K562 (cell line): ENCODE measurements at regions not wholly inside any gene's neighbourhood (a gene's known extent, or its start where the extent isn't known, plus 50 kb on each side); places are given as distances from the start of the nearest gene placed in this dataset.

Experiments used
- ATAC-seq: fragments of 200-7000 bp; cut with Tn5 transposase; 3 replicates; pipeline ENCODE4 v1.9.1; 2020; ENCODE audit warnings: moderate library complexity
- BruUV-seq: library from RNA; stranded (reverse); fragments of 400-500 nt; replicated peaks from 2 replicates; lab custom pipeline; 2021; lab: Mats Ljungman, UMichigan
- CTCF ChIA-PET: fragments of 300-600 bp; formaldehyde crosslinking; extraction: SDS; loops from one replicate; lab custom pipeline; 2021; ENCODE audit warnings: low intra/inter-chr PET ratio; lab: Yijun Ruan, JAX
- POLR2A ChIA-PET: fragments of 300-600, 350-650 bp; sonication (Branson Sonifier 250); formaldehyde crosslinking; extraction: SDS; loops from one replicate; lab custom pipeline; 2021; ENCODE audit warnings: antibody characterized with exemption, inconsistent platforms; lab: Yijun Ruan, JAX
- DNase-seq, 4 experiments: peaks; one replicate each; pipeline versions ENCODE4 v3.0.0 to v3.0.0-alpha.2; 2011 to 2018; ENCODE audit warnings: low spot score in 3 of 4, mixed read lengths in 3 of 4; ENCODE audit errors: extremely low read depth in 1 of 4
- FAIRE-seq: peaks from 2 replicates; lab custom pipeline; 2011; peaks lifted over from hg19 to GRCh38; lab: Jason Lieb, UNC
- H2AFZ ChIP-seq: 2 replicates; pipeline ENCODE4 v1.6.0; 2011; ENCODE audit warnings: low read depth, low read length, control low read depth, inconsistent platforms
- H3K27ac ChIP-seq: fragments of 200-600 bp; 3 replicates; pipeline ENCODE4 v1.8.0; 2011; ENCODE audit warnings: low read depth, mild to moderate bottlenecking, control low read depth, inconsistent platforms, low read length, moderate library complexity, mixed read lengths; ENCODE audit errors: extremely low read depth
- H3K27me3 ChIP-seq, 2 experiments: fragments of 300-600 bp in 1 of 2; 2 replicates in 1 of 2; 3 replicates in 1 of 2; pipeline versions ENCODE4 v1.6.0 to v1.8.0; 2011; ENCODE audit warnings: inconsistent platforms in 2 of 2, low read length in 2 of 2, mild to moderate bottlenecking in 1 of 2, mixed read lengths in 1 of 2, moderate library complexity in 1 of 2; ENCODE audit not compliant: control insufficient read depth in 2 of 2, insufficient read depth in 2 of 2
- H3K36me3 ChIP-seq: fragments of 300-600 bp; 3 replicates; pipeline ENCODE4 v1.8.0; 2011; ENCODE audit warnings: mild to moderate bottlenecking, low read length, inconsistent platforms; ENCODE audit not compliant: control insufficient read depth, insufficient read depth
- H3K4me1 ChIP-seq, 2 experiments: fragments of 200-600 bp in 1 of 2; replicated peaks in 1 of 2; 2 replicates in 1 of 2; 3 replicates in 1 of 2; pipeline versions ENCODE4 v1.5.1 to v1.8.0; 2011; ENCODE audit warnings: inconsistent platforms in 2 of 2, low read length in 2 of 2, mild to moderate bottlenecking in 1 of 2, mixed read lengths in 1 of 2, moderate library complexity in 1 of 2; ENCODE audit not compliant: control insufficient read depth in 2 of 2, insufficient read depth in 2 of 2
- H3K4me2 ChIP-seq: 2 replicates; pipeline ENCODE4 v1.6.1; 2011; ENCODE audit warnings: low read length, control low read depth, inconsistent platforms, mixed read lengths; ENCODE audit not compliant: insufficient read depth
- H3K4me3 ChIP-seq: fragments of 200-600 bp; sonication (generic), shearing (Covaris generic); 2 replicates; pipeline ENCODE4 v1.5.1; 2016; ENCODE audit warnings: control low read depth, inconsistent platforms
- H3K79me2 ChIP-seq: fragments of 200-600 bp; 3 replicates; pipeline ENCODE4 v1.8.0; 2011; ENCODE audit warnings: low read length, inconsistent platforms; ENCODE audit not compliant: control insufficient read depth, insufficient read depth
- H3K9ac ChIP-seq, 2 experiments: 2 replicates each; pipeline versions ENCODE4 v1.6.0 to v1.6.1; 2011; ENCODE audit warnings: low read depth in 2 of 2, low read length in 2 of 2, control low read depth in 1 of 2, inconsistent platforms in 1 of 2, mild to moderate bottlenecking in 1 of 2, mixed read lengths in 1 of 2; ENCODE audit not compliant: insufficient read depth in 1 of 2
- H3K9me1 ChIP-seq: one replicate; pipeline ENCODE4 v1.6.0; 2011; ENCODE audit warnings: inconsistent platforms, mild to moderate bottlenecking, low read length, moderate library complexity; ENCODE audit not compliant: control insufficient read depth, insufficient read depth
- H3K9me3 ChIP-seq: replicated peaks from 2 replicates; pipeline ENCODE4 v1.5.1; 2011; ENCODE audit warnings: low read depth, low read length, inconsistent platforms; ENCODE audit not compliant: control insufficient read depth, insufficient read depth
- H4K20me1 ChIP-seq: replicated peaks from 2 replicates; pipeline ENCODE4 v1.6.1; 2011; ENCODE audit warnings: low read length, inconsistent platforms, mixed read lengths; ENCODE audit not compliant: control insufficient read depth, insufficient read depth
- ELK3 ChIP-seq: fragments of 450-650 bp; formaldehyde crosslinking; IDR thresholded peaks from 2 replicates; pipeline ENCODE4 v1.4.0; 2020; ENCODE audit warnings: mild to moderate bottlenecking
- ZHX1 ChIP-seq: fragments of 150-350 bp; conservative IDR thresholded peaks from 2 replicates; pipeline ENCODE4 v1.6.1; 2014; ENCODE audit warnings: low read length
- ZNF398 ChIP-seq: fragments of 250-450 bp; sonication (Bioruptor Pico); IDR thresholded peaks from 2 replicates; pipeline ENCODE4 v1.8.0; 2021; ENCODE audit warnings: moderate library complexity, mild to moderate bottlenecking, inconsistent platforms
- WGBS: fragments of 100-300 bp; shearing (Covaris generic); methylation state at CpG from one replicate; pipeline ENCODE4 v1.1.6; 2016; ENCODE audit warnings: low coverage, mixed read lengths; ENCODE audit not compliant: insufficient coverage; ENCODE audit errors: missing lambda C conversion rate; 5-methylcytosine and 5-hydroxymethylcytosine counted together
- in situ Hi-C: fragments of 300-500 bp; cut with MboI; formaldehyde crosslinking; loops from 4 replicates; pipeline ENCODE4 v1.15.0; 2018; ENCODE audit warnings: inconsistent platforms, mixed read lengths
- intact Hi-C: fragments of 100-400 bp; cut with micrococcal nuclease; formaldehyde crosslinking; loops from 2 replicates; pipeline ENCODE4 v1.14.2; 2022

- Histone ChIP-seq H3K4me3 (no peak overlapping the region), H3K4me2 (no peak overlapping the region), H3K27ac (no peak overlapping the region), H3K79me2 (no peaks in the 10 kb centered on the region), H3K4me1 (no peaks in the 10 kb centered on the region), H3K36me3 (no peaks in the 10 kb centered on the region), H3K9me3 (no peaks in the 10 kb centered on the region), H3K9me1 (no peaks in the 10 kb centered on the region), H3K9ac (no peak overlapping the region), H3K27me3 (no peaks in the 10 kb centered on the region), H2AFZ (no peak overlapping the region), H4K20me1 (no peaks in the 10 kb centered on the region)
- FAIRE-seq (no peak), DNase-seq (no peak), ATAC-seq (no peak)
- intact Hi-C loops: no loop called here
- 3% methylated on average over 2 of the region's 2 CpGs for WGBS
- in situ Hi-C loops: no loop called here
- CTCF ChIA-PET: no interaction called here
- BruUV-seq: no TSS peak
- POLR2A ChIA-PET: no interaction called here
- TF ChIP-seq ELK3 (CRISPR knock-in tag) (no peak), ZNF398 (CRISPR knock-in tag) (no peak), ZHX1 (no peak)
These were observed 332.3 kb upstream of the KIRREL3 start for GRCh38 chr11:127332896-127333295.
